IMR-90 (cell line): ENCODE measurements at regions not wholly inside any gene's neighbourhood (a gene's known extent, or its start where the extent isn't known, plus 50 kb on each side); places are given as distances from the start of the nearest gene placed in this dataset.

Source experiments
- ATAC-seq: fragments of 200-7000 bp; cut with Tn5 transposase; 2 replicates; pipeline ENCODE4 v1.9.1; 2020; ENCODE audit warnings: low read depth, mild to moderate bottlenecking, moderate library complexity
- BruUV-seq: library from RNA; stranded (reverse); fragments of 400-500 nt; replicated peaks from 2 replicates; lab custom pipeline; 2021; lab: Mats Ljungman, UMichigan
- CTCF ChIA-PET: fragments of 300-600 bp; formaldehyde crosslinking; extraction: SDS; loops from one replicate; lab custom pipeline; 2021; ENCODE audit warnings: antibody characterized with exemption; lab: Yijun Ruan, JAX
- POLR2A ChIA-PET: fragments of 300-600 bp; sonication (Branson Sonifier 250); formaldehyde crosslinking; loops from one replicate; lab custom pipeline; 2022; ENCODE audit warnings: antibody characterized with exemption; ENCODE audit not compliant: unreplicated experiment; lab: Charles Lee
- DNase-seq: peaks from one replicate; pipeline ENCODE4 v3.0.0; 2013
- H2AFZ ChIP-seq: replicated peaks from 2 replicates; pipeline ENCODE3; 2013; ENCODE audit warnings: low read length, mild to moderate bottlenecking; ENCODE audit not compliant: poor library complexity
- H2AK5ac ChIP-seq: 2 replicates; pipeline ENCODE4 v1.6.1; 2013; ENCODE audit warnings: low read depth, low read length, inconsistent platforms
- H2AK9ac ChIP-seq: replicated peaks from 2 replicates; pipeline ENCODE3; 2013; ENCODE audit warnings: mild to moderate bottlenecking, low read depth, low read length, moderate library complexity; ENCODE audit not compliant: poor library complexity
- H2BK120ac ChIP-seq: 2 replicates; pipeline ENCODE4 v1.6.1; 2013; ENCODE audit warnings: low read depth, low read length, inconsistent platforms
- H2BK15ac ChIP-seq: 3 replicates; pipeline ENCODE4 v1.6.1; 2013; ENCODE audit warnings: low read depth, low read length, inconsistent platforms
- H2BK20ac ChIP-seq: 2 replicates; pipeline ENCODE4 v1.6.1; 2013; ENCODE audit warnings: low read depth, mild to moderate bottlenecking, inconsistent platforms, low read length, moderate library complexity
- H2BK5ac ChIP-seq: 2 replicates; pipeline ENCODE4 v1.6.1; 2013; ENCODE audit warnings: mild to moderate bottlenecking, low read depth, low read length, inconsistent platforms; ENCODE audit not compliant: poor library complexity, severe bottlenecking
- H3K14ac ChIP-seq: replicated peaks from 2 replicates; pipeline ENCODE4 v1.6.1; 2013; ENCODE audit warnings: low read depth, low read length, inconsistent platforms
- H3K18ac ChIP-seq: 2 replicates; pipeline ENCODE4 v1.6.1; 2013; ENCODE audit warnings: low read depth, low read length, control low read depth
- H3K23ac ChIP-seq: 2 replicates; pipeline ENCODE4 v1.6.1; 2013; ENCODE audit warnings: low read depth, low read length, inconsistent platforms
- H3K27ac ChIP-seq: 2 replicates; pipeline ENCODE4 v1.5.1; 2013; ENCODE audit warnings: mild to moderate bottlenecking, control low read depth, low read length; ENCODE audit not compliant: insufficient read depth
- H3K27me3 ChIP-seq: 2 replicates; pipeline ENCODE4 v1.6.1; 2013; ENCODE audit warnings: low read length; ENCODE audit not compliant: control insufficient read depth, insufficient read depth
- H3K36me3 ChIP-seq: 2 replicates; pipeline ENCODE4 v1.6.1; 2013; ENCODE audit warnings: low read length, mixed read lengths; ENCODE audit not compliant: control insufficient read depth, insufficient read depth
- H3K4ac ChIP-seq: 2 replicates; pipeline ENCODE4 v1.6.1; 2013; ENCODE audit warnings: low read depth, low read length, inconsistent platforms
- H3K4me1 ChIP-seq: 2 replicates; pipeline ENCODE4 v1.6.1; 2013; ENCODE audit warnings: low read length, mixed read lengths; ENCODE audit not compliant: control insufficient read depth, insufficient read depth
- H3K4me2 ChIP-seq: 2 replicates; pipeline ENCODE4 v1.6.1; 2013; ENCODE audit warnings: low read depth, mild to moderate bottlenecking, control low read depth, low read length, moderate library complexity
- H3K4me3 ChIP-seq: 2 replicates; pipeline ENCODE4 v1.5.1; 2013; ENCODE audit warnings: low read depth, mild to moderate bottlenecking, control low read depth, low read length, moderate library complexity; ENCODE audit not compliant: insufficient read depth
- H3K56ac ChIP-seq: 2 replicates; pipeline ENCODE4 v1.6.1; 2013; ENCODE audit warnings: low read length, inconsistent platforms; ENCODE audit not compliant: insufficient read depth; ENCODE audit errors: extremely low read depth
- H3K79me1 ChIP-seq, 2 experiments: 2 replicates each; pipeline ENCODE4 v1.6.1; 2013; ENCODE audit warnings: low read length in 2 of 2, inconsistent platforms in 1 of 2, low read depth in 1 of 2
- H3K9ac ChIP-seq: 2 replicates; pipeline ENCODE4 v1.6.1; 2013; ENCODE audit warnings: low read depth, low read length, control low read depth
- H3K9me1 ChIP-seq: 2 replicates; pipeline ENCODE4 v1.6.1; 2013; ENCODE audit warnings: low read length, inconsistent platforms; ENCODE audit not compliant: insufficient read depth
- H3K9me3 ChIP-seq: 2 replicates; pipeline ENCODE4 v1.6.1; 2013; ENCODE audit warnings: low read length; ENCODE audit not compliant: control insufficient read depth, insufficient read depth
- H4K20me1 ChIP-seq: 2 replicates; pipeline ENCODE4 v1.6.1; 2013; ENCODE audit warnings: low read length, inconsistent platforms; ENCODE audit not compliant: insufficient read depth
- H4K5ac ChIP-seq: 2 replicates; pipeline ENCODE4 v1.6.1; 2013; ENCODE audit warnings: mild to moderate bottlenecking, low read depth, low read length, control low read depth
- H4K8ac ChIP-seq, 2 experiments: 2 replicates each; pipeline ENCODE4 v1.6.1; 2013; ENCODE audit warnings: low read depth in 2 of 2, low read length in 2 of 2, control low read depth in 1 of 2, inconsistent platforms in 1 of 2
- H4K91ac ChIP-seq: 2 replicates; pipeline ENCODE4 v1.6.1; 2013; ENCODE audit warnings: low read depth, low read length, inconsistent platforms; ENCODE audit not compliant: insufficient read depth
- BHLHE40 ChIP-seq: fragments of 150-350 bp; IDR thresholded peaks from 2 replicates; pipeline ENCODE4 v1.6.1; 2016; ENCODE audit warnings: mild to moderate bottlenecking, low read depth, low read length
- CEBPB ChIP-seq: IDR thresholded peaks from 2 replicates; pipeline ENCODE4 v1.6.1; 2012; ENCODE audit warnings: low read depth, low read length, improper control_type of control experiment
- CHD1 ChIP-seq: IDR thresholded peaks from 2 replicates; pipeline ENCODE4 v1.6.1; 2012; ENCODE audit warnings: low read depth, low read length, improper control_type of control experiment
- FOS ChIP-seq: fragments of 150-350 bp; IDR thresholded peaks from 2 replicates; pipeline ENCODE4 v1.6.1; 2016; ENCODE audit warnings: low read depth, low read length
- MAFK ChIP-seq: IDR thresholded peaks from 2 replicates; pipeline ENCODE4 v1.6.1; 2012; ENCODE audit warnings: low read depth, low read length, improper control_type of control experiment
- MXI1 ChIP-seq: IDR thresholded peaks from 2 replicates; pipeline ENCODE4 v1.6.1; 2012; ENCODE audit warnings: low read depth, mild to moderate bottlenecking, low read length, moderate library complexity, borderline replicate concordance
- NFE2L2 ChIP-seq: fragments of 150-350 bp; IDR thresholded peaks from 2 replicates; pipeline ENCODE4 v1.6.1; 2016; ENCODE audit warnings: low read depth, mild to moderate bottlenecking, low read length
- POLR2A ChIP-seq: IDR thresholded peaks from 2 replicates; pipeline ENCODE4 v1.6.1; 2012; ENCODE audit warnings: mild to moderate bottlenecking, low read depth, low read length
- RAD21 ChIP-seq: IDR thresholded peaks from 2 replicates; pipeline ENCODE4 v1.6.1; 2012; ENCODE audit warnings: low read length, improper control_type of control experiment
- RCOR1 ChIP-seq: IDR thresholded peaks from 2 replicates; pipeline ENCODE4 v1.6.1; 2012; ENCODE audit warnings: mild to moderate bottlenecking, low read length, improper control_type of control experiment; ENCODE audit not compliant: insufficient replicate concordance
- RFX5 ChIP-seq: IDR thresholded peaks from 2 replicates; pipeline ENCODE4 v1.8.0; 2012; ENCODE audit warnings: low read depth, mild to moderate bottlenecking, low read length, moderate library complexity
- SMC3 ChIP-seq: fragments of 150-350 bp; IDR thresholded peaks from 2 replicates; pipeline ENCODE4 v1.6.1; 2016; ENCODE audit warnings: low read depth, mild to moderate bottlenecking, antibody characterized with exemption, low read length, moderate library complexity
- WGBS, 2 experiments: methylation state at CpG; one replicate each; pipeline versions ENCODE4 v1.1.5 to v1.1.7; 2013; ENCODE audit warnings: missing lambda C conversion rate in 2 of 2; ENCODE audit not compliant: insufficient read length in 1 of 2; ENCODE audit errors: extremely low coverage in 2 of 2; 5-methylcytosine and 5-hydroxymethylcytosine counted together
- dilution Hi-C: fragments of 300-500 bp; cut with HindIII; formaldehyde crosslinking; loops from one replicate; pipeline ENCODE4 v1.14.3; 2018; ENCODE audit warnings: low sequenced_read_pairs; ENCODE audit not compliant: unreplicated experiment
- in situ Hi-C: fragments of 300-500 bp; cut with MboI; formaldehyde crosslinking; loops from 3 replicates; pipeline ENCODE4 v1.14.3; 2019; ENCODE audit warnings: low sequenced_read_pairs, inconsistent platforms, mixed read lengths
- intact Hi-C: fragments of 100-400 bp; cut with micrococcal nuclease; formaldehyde crosslinking; loops from 2 replicates; pipeline ENCODE4 v1.10.0; 2022
- TF ChIP-seq, protein P1 (sequence below): fragments of 150-350 bp; IDR thresholded peaks from 2 replicates; pipeline ENCODE4 v1.6.1; 2016; ENCODE audit warnings: low read depth, mild to moderate bottlenecking, low read length, moderate library complexity, borderline replicate concordance
- TF ChIP-seq, protein P2 (sequence below): conservative IDR thresholded peaks from 2 replicates; pipeline ENCODE4 v1.5.1; 2012; ENCODE audit warnings: mild to moderate bottlenecking, low read depth, low read length, improper control_type of control experiment
- TF ChIP-seq, protein P3 (sequence below): fragments of 150-350 bp; IDR thresholded peaks from 2 replicates; pipeline ENCODE4 v1.6.1; 2017; ENCODE audit warnings: mild to moderate bottlenecking, antibody characterized with exemption, low read length, low read depth

DNA sequence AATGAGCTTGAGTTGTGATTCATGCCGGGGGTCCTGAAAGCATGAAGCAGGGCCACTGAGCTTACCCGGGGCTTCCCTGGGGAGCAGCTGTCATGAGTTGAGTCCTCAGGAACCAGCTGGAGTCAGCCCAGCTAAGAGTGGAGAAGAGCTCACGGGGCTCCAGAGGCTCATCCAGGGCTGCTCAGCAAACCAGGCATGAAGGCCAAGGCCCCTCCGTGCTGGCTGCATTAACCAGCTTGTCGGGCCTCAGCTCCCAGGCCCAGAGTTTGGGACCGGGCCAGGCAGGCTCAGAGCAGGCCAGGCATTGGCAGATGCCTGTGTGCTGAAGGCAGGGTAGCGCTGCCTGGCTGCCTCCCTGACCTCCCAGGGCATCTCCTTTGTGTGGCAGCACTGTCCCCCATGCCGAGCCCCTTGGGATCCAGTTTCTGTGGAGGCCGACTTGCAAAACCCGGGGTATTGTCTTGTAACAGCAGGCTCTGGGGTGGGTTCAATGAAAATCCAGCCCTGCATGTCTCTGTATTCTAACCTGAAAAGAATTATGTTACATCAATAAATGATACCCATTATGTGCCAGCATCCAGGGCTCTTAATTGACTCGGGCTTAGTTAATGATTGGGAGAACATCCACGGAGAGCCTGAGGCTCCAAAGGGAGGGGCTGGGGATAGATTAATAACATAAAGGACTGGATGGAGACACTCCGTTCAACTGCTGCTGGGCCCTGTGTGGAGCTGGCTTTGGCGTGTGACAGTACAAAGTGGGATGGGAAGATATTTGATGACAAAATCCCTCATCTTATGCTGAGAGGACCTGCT is 68.0 kb upstream of the MSX1 start:
- in situ Hi-C loops: no loop called here
- Histone ChIP-seq H4K5ac (no peak overlapping the region), H2BK15ac (no peak overlapping the region), H4K8ac (no peak overlapping the region), H3K56ac (no peak overlapping the region), H3K4ac (no peak overlapping the region), H3K27me3 (no peaks in the 10 kb centered on the region; the same call in 1 of the 2 replicates), H3K4me1 (no peaks in the 10 kb centered on the region), H3K9me1 (no peaks in the 10 kb centered on the region), H3K14ac (no peak overlapping the region), H2AK5ac (no peak overlapping the region), H2AFZ (no peak overlapping the region), H3K4me3 (no peak overlapping the region), H3K4me2 (no peak overlapping the region), H3K9me3 (peaks cover 6% of the 10 kb centered on the region), H3K9ac (no peak overlapping the region), H3K36me3 (no peaks in the 10 kb centered on the region), H3K18ac (no peak overlapping the region), H4K91ac (no peak overlapping the region), H2BK5ac (no peak overlapping the region), H4K20me1 (no peaks in the 10 kb centered on the region), H3K79me1 (no peaks in the 10 kb centered on the region), H3K27ac (no peak overlapping the region), H3K23ac (no peak overlapping the region), H2BK120ac (no peak overlapping the region), H2BK20ac (no peak overlapping the region), H2AK9ac (no peak overlapping the region)
- POLR2A ChIA-PET: no interaction called here
- peak; percentile 8 for DNase-seq
- ATAC-seq: peak; percentile 24
- no TSS peak for BruUV-seq
- CTCF ChIA-PET: no interaction called here
- intact Hi-C loops: loop anchor here (1.0 kb wide), 1 partner anchor 33 kb away; no protein-coding TSS in a partner anchor
- 25% methylated on average over 6 of the region's 14 CpGs; no CpG with 5 or more reads in 1 of the 2 experiments for WGBS, 2 experiments
- dilution Hi-C loops: no loop called here
- TF ChIP-seq, protein P1, sequence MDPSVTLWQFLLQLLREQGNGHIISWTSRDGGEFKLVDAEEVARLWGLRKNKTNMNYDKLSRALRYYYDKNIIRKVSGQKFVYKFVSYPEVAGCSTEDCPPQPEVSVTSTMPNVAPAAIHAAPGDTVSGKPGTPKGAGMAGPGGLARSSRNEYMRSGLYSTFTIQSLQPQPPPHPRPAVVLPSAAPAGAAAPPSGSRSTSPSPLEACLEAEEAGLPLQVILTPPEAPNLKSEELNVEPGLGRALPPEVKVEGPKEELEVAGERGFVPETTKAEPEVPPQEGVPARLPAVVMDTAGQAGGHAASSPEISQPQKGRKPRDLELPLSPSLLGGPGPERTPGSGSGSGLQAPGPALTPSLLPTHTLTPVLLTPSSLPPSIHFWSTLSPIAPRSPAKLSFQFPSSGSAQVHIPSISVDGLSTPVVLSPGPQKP: no peak
- no peak for TF ChIP-seq MAFK
- no peak for TF ChIP-seq RFX5
- TF ChIP-seq, protein P2, sequence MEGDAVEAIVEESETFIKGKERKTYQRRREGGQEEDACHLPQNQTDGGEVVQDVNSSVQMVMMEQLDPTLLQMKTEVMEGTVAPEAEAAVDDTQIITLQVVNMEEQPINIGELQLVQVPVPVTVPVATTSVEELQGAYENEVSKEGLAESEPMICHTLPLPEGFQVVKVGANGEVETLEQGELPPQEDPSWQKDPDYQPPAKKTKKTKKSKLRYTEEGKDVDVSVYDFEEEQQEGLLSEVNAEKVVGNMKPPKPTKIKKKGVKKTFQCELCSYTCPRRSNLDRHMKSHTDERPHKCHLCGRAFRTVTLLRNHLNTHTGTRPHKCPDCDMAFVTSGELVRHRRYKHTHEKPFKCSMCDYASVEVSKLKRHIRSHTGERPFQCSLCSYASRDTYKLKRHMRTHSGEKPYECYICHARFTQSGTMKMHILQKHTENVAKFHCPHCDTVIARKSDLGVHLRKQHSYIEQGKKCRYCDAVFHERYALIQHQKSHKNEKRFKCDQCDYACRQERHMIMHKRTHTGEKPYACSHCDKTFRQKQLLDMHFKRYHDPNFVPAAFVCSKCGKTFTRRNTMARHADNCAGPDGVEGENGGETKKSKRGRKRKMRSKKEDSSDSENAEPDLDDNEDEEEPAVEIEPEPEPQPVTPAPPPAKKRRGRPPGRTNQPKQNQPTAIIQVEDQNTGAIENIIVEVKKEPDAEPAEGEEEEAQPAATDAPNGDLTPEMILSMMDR: no peak
- TF ChIP-seq RCOR1: no peak
- no peak for TF ChIP-seq BHLHE40
- no peak for TF ChIP-seq NFE2L2
- no peak for TF ChIP-seq POLR2A
- TF ChIP-seq FOS: no peak
- TF ChIP-seq CHD1: no peak
- TF ChIP-seq RAD21: no peak
- no peak for TF ChIP-seq SMC3
- no peak for TF ChIP-seq CEBPB
- TF ChIP-seq, protein P3, sequence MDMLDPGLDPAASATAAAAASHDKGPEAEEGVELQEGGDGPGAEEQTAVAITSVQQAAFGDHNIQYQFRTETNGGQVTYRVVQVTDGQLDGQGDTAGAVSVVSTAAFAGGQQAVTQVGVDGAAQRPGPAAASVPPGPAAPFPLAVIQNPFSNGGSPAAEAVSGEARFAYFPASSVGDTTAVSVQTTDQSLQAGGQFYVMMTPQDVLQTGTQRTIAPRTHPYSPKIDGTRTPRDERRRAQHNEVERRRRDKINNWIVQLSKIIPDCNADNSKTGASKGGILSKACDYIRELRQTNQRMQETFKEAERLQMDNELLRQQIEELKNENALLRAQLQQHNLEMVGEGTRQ: no peak
- TF ChIP-seq MXI1: no peak
